ENCODE measurements at regions not wholly inside any gene's neighbourhood (a gene's known extent, or its start where the extent isn't known, plus 50 kb on each side); places are given as distances from the start of the nearest gene placed in this dataset.
"Not testable (repeated sequence)": the region's sequence is repeated elsewhere in the genome, so short reads cannot be mapped to it uniquely, and the experiment has no call there.

DNA sequence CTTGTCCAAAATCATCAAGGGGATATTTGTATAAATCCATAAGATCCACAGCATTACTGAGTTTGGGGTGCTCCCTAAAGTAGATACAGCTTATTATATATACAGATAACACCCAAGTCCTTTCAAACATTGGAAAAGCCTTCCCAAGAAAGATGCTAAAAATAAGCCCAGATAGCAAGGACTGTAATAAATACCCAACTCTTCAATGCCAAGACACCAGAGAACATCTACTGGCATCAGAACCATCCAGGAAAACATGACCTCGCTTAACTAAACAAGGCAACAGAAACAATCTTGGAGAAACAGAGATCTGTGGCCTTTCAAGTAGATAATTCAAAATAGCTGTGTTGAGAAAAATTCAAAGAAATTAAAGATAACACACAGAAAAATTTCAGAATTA, 761.4 kb downstream of the GRIK2 start:
- ATAC-seq, result no peak
- Histone ChIP-seq H3K36me3 (ENCODE audit: low read depth) (no peaks in the 10 kb centered on the region), H3K4me3 (no peak overlapping the region), H3K9me3 (no peaks in the 10 kb centered on the region), H3K4me1 (ENCODE audit: low read depth) (no peaks in the 10 kb centered on the region)
- intact Hi-C loops (cut with DNase I, micrococcal nuclease), result no loop called here
- no peak for DNase-seq
- TF ChIP-seq, protein P1, sequence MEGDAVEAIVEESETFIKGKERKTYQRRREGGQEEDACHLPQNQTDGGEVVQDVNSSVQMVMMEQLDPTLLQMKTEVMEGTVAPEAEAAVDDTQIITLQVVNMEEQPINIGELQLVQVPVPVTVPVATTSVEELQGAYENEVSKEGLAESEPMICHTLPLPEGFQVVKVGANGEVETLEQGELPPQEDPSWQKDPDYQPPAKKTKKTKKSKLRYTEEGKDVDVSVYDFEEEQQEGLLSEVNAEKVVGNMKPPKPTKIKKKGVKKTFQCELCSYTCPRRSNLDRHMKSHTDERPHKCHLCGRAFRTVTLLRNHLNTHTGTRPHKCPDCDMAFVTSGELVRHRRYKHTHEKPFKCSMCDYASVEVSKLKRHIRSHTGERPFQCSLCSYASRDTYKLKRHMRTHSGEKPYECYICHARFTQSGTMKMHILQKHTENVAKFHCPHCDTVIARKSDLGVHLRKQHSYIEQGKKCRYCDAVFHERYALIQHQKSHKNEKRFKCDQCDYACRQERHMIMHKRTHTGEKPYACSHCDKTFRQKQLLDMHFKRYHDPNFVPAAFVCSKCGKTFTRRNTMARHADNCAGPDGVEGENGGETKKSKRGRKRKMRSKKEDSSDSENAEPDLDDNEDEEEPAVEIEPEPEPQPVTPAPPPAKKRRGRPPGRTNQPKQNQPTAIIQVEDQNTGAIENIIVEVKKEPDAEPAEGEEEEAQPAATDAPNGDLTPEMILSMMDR (IDR thresholded peaks at IDR 0.05), result no peak

DNA sequence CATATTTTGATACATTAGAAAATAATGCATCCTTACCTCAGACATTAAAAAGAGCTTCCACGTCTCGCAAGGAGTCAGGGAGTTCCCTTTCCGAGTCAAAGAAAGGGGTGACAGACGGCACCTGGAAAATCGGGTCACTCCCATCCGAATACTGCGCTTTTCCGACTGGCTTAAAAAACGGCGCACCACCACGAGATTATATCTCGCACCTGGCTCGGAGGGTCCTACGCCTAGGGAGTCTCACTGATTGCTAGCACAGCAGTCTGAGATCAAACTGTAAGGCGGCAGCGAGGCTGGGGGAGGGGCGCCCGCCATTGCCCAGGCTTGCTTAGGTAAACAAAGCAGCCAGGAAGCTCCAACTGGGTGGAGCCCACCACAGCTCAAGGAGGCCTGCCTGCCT, 776.3 kb downstream of the GRIK2 start:
- H3K4me1 ChIP-seq (ENCODE audit: low read depth); intact Hi-C loops (cut with DNase I, micrococcal nuclease); H3K4me3 ChIP-seq; H3K36me3 ChIP-seq (ENCODE audit: low read depth); DNase-seq; ATAC-seq: not testable (repeated sequence)
- peaks cover 24% of the 10 kb centered on the region for H3K9me3 ChIP-seq

DNA sequence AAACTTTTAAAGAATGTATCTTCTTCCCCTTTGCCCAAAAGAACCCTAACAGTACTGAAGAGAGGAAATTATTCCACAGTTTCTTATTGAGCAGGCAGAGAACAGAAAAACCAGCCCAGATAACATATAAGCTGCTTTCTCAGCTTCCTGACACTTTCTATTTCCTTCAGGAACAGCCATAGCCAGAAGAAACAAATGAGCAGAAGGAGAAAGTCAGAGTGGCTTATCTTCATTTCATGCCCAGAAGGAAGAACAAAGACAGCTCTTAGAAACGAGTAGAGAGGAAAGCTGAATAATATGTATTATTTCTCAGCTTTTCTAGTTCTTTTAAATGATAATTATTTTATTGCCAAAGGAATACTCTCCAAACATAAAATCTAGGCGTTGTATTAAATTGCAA, 793.7 kb downstream of the GRIK2 start:
- H3K9me3 ChIP-seq, result peaks cover 7% of the 10 kb centered on the region
- TF ChIP-seq, protein P1 (IDR thresholded peaks at IDR 0.05), result no peak
- intact Hi-C loops (cut with DNase I, micrococcal nuclease), result no loop called here
- DNase-seq (no peak), ATAC-seq (no peak)
- no peaks in the 10 kb centered on the region for H3K4me1 ChIP-seq (ENCODE audit: low read depth)
- no peaks in the 10 kb centered on the region for H3K36me3 ChIP-seq (ENCODE audit: low read depth)
- no peak overlapping the region for H3K4me3 ChIP-seq

DNA sequence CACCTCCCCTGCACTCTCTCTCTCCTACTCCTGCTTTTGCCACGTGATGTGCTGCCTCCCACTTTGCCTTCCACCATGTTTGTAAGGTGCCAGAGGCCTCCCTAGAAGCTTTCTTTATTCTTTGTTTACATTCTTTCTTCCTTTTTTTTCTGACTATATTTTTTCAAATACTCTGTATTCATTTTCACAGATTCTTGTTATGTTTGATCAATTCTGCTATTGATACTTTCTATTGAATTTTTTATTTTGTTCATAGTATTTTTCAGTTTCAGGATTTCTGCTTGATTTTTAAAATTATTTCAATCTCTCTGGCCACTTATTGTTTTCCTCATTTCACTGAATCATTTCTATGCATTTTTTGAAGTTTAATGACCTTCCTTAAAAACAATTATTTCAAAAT, 801.8 kb downstream of the GRIK2 start:
- DNase-seq, result no peak
- H3K4me3 ChIP-seq, result no peak overlapping the region
- TF ChIP-seq, protein P1 (IDR thresholded peaks at IDR 0.05), result no peak
- peaks cover 50% of the 10 kb centered on the region for H3K9me3 ChIP-seq
- intact Hi-C loops (cut with DNase I, micrococcal nuclease), result no loop called here
- no peak for ATAC-seq
- no peaks in the 10 kb centered on the region for H3K36me3 ChIP-seq (ENCODE audit: low read depth)
- H3K4me1 ChIP-seq (ENCODE audit: low read depth), result no peaks in the 10 kb centered on the region

DNA sequence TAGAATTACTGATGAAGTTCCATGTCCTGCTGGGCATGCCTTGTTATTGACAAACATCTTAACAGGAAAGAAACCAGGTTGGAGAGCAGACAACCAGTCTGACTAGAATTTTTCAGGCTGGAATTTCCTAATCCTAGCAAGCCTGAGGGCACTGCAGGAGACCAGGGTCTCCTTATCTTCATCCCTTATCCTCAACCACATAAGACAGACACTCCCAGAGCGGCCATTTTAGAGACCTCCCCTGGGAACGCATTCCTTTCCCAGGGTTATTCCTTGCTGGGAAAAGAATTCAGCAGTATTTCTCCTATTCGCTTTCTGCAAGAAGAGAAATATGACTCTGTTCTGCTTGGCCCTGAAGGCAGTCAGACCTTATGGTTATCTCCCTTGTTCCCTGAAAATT, 803.7 kb downstream of the GRIK2 start:
- ATAC-seq (no peak), DNase-seq (no peak)
- H3K9me3 ChIP-seq, result peaks cover 44% of the 10 kb centered on the region
- TF ChIP-seq, protein P1 (IDR thresholded peaks at IDR 0.05), result no peak
- intact Hi-C loops (cut with DNase I, micrococcal nuclease), result no loop called here
- H3K36me3 ChIP-seq (ENCODE audit: low read depth), result no peaks in the 10 kb centered on the region
- no peak overlapping the region for H3K4me3 ChIP-seq
- H3K4me1 ChIP-seq (ENCODE audit: low read depth), result no peaks in the 10 kb centered on the region

DNA sequence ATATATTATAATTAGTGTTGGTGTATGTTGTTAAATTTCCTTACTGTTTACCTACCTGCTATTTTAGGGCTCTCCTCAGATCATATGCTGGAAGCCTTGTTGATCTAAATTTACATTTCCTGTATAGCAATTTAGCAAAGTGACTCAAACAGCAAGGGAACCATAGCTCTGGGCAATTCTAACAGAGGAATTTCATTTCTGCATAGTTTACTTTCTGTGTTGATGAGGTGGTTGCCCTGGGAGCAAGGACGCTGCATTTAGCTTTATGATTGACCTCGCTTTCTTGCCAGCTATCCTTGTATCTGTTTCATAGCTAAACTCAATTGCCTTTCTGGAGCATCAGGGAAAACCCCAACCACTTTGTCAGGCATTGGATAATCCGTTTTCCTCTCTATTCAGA, 810.8 kb downstream of the GRIK2 start:
- ATAC-seq (no peak), DNase-seq (no peak)
- Histone ChIP-seq H3K4me3 (no peak overlapping the region), H3K4me1 (ENCODE audit: low read depth) (no peaks in the 10 kb centered on the region), H3K9me3 (no peaks in the 10 kb centered on the region), H3K36me3 (ENCODE audit: low read depth) (no peaks in the 10 kb centered on the region)
- TF ChIP-seq, protein P1 (IDR thresholded peaks at IDR 0.05), result no peak
- intact Hi-C loops (cut with DNase I, micrococcal nuclease), result no loop called here

Data from mucosa of descending colon (tissue), 3 donors.